ENCODE measurements at regions not wholly inside any gene's neighbourhood (a gene's known extent, or its start where the extent isn't known, plus 50 kb on each side); places are given as distances from the start of the nearest gene placed in this dataset.

DNA sequence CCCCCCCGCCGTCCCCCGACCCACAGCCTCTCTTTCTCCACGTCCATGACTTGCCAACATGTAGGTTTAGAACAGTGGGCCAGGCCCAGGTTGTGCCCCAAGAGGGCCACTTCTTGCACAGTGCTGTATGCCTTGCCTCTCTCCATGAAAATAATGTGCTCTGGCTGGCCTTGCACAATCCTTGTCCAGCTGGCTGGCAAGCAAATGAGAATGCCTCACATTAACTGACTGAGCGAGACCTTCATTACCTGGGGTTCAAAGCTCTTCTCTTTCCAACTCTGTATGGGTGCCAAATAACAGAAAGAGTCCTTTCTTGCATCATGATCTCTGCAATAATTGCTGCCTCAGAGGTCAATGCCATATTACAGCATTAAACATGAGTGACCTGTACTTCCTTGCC, 416.6 kb downstream of the FGF13 start:
- no peak for DNase-seq

DNA sequence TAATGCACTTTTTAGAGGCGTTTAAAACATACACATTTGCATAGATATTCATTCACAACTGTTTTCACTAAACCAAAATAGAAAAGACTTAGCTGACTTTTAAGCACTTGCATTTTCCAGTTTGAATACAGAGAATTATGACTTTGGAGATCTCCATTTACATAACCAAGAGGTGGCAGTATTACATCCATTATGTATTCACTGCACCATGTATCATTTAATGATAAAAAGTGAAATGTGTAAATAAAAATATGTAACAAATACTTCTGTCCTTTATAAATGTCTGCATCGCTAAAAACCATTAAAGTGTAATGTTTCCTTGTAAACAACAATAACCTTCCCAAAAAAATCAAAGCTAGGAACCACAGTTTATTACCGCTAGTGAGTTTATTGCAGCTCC, 413.2 kb downstream of the FGF13 start:
- DNase-seq, result no peak

DNA sequence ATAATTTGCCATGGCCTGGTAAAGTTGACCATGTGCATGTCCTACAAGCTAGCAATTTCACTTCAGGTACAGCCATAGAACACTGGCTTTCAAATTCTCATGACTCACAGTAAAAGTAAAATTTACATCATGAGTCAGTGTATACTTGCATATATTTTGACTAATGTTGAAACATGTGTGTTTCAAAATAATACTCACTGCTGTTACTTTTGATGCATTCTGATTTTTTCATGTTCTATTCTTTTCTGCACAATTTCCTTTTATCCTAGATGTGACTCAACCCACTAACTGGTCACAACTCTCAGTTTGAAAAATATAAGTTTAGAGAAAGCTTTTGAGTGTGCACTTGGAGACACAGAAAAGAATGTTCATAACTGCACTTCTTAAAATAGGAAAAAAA, 365.7 kb downstream of the FGF13 start:
- DNase-seq, result no peak

DNA sequence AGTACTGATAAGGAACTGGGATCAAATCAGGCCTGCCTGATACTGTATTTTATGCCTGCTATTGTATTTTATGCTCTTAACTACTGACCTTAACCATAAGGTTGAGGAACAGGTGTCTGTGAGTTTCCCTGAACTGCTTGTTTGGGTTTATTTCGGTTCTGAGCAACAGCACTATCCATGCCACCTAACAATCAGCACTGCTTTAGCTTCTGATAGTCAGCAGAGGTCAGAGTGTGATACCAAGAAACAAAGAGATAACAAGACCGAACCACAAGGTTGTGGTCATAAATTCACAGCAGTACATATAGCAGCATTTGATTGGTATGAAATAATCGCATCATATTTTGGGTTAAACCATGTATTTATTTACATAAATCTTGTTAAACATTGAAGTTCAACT, 362.2 kb downstream of the FGF13 start:
- no peak for DNase-seq

DNA sequence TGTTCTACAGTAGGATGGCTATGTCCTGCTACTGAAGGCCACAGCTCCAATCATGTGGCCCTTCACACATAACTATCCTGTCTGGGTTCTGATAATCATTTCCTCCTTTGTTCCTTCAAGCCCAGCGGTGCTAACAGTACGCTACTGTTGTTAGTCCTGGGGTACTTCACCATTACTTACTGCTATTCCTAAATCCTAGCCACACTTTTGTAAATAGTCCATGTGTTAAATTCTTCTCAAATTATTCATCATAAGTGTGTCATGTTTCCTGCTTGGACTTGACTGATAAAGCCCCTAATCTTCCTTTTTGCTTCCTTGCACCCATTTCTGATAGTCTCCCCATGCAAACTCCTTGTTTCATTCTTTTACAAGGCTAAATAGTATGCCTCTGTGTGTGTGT, 332.6 kb downstream of the FGF13 start:
- DNase-seq, result no peak

DNA sequence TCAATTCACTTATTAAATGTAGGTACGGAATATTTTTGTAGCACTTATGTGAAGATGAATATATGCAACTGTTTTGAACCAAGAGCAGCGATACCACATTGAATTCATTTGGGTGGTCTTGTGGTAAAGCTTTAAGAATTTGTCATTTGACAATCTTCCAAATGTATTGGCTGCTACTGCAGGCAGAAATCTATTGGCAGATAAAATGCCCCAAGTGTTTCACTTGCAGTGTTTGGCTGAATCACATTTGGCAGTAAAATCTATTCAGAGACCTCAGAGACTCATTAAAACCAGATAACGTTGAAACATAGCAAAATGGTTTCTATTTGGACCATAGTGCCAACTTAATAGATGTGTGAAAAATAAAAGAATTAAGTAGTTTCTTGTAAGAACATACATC, 303.4 kb downstream of the FGF13 start:
- DNase-seq, result no peak

DNA sequence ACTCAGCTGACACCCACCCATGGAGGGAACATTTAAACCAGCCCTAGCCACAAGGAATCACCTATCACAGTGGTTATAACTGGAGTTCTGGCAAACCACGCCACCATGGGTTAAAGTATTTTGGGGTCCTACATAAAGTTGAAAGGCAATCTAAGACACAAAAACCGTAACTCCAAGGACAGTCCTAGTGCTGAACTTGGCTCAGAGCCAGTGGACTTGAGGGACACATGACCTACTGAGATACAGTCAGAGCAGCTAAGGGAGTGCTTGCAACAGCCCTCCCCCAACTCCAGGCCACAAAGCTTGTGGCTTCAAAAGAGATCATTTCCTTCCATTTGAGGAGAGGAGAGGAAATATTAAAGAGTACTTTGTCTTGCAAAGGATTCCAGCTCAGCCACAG, 300.5 kb downstream of the FGF13 start:
- no peak for DNase-seq

All from SHP77 (cell line).